Astrocyte of the hippocampus (primary cell): ENCODE measurements at regions not wholly inside any gene's neighbourhood (a gene's known extent, or its start where the extent isn't known, plus 50 kb on each side); places are given as distances from the start of the nearest gene placed in this dataset.
"Not testable (repeated sequence)": the region's sequence is repeated elsewhere in the genome, so short reads cannot be mapped to it uniquely, and the experiment has no call there.

ENCODE experiments used
- DNase-seq: peaks from one replicate; pipeline ENCODE4 v3.0.0; 2011; ENCODE audit warnings: low read depth, low spot score

GRCh38 chr1:95604771-95605170, 370.8 kb downstream of the RWDD3 start:
- no peak for DNase-seq

- DNase-seq, result no peak
Observed at GRCh38 chr1:95614197-95614596, 380.2 kb downstream of the RWDD3 start.

GRCh38 chr1:95615421-95615820, 381.4 kb downstream of the RWDD3 start:
- no peak for DNase-seq

- DNase-seq, result no peak
Observed at GRCh38 chr1:95620076-95620475, 386.1 kb downstream of the RWDD3 start.

- DNase-seq, result no peak
Observed at GRCh38 chr1:95622609-95623008, 388.6 kb downstream of the RWDD3 start.

- DNase-seq, result no peak
Observed at GRCh38 chr1:95625224-95625623, 391.2 kb downstream of the RWDD3 start.

GRCh38 chr1:95627244-95627643, 393.2 kb downstream of the RWDD3 start:
- DNase-seq, result no peak

- no peak for DNase-seq
Observed at GRCh38 chr1:95631695-95632094, 397.7 kb downstream of the RWDD3 start.

GRCh38 chr1:95635811-95636210, 401.8 kb downstream of the RWDD3 start:
- no peak for DNase-seq

- no peak for DNase-seq
Observed at GRCh38 chr1:95636897-95637296, 402.9 kb downstream of the RWDD3 start.

- peak; percentile 50 for DNase-seq
Observed at GRCh38 chr1:95640746-95641145, 406.7 kb downstream of the RWDD3 start.

GRCh38 chr1:95641386-95641785, 407.4 kb downstream of the RWDD3 start:
- no peak for DNase-seq

- DNase-seq, result no peak
Observed at GRCh38 chr1:95642035-95642434, 408.0 kb downstream of the RWDD3 start.

- DNase-seq, result no peak
Observed at GRCh38 chr1:95643071-95643470, 409.1 kb downstream of the RWDD3 start.

GRCh38 chr1:95645126-95645525, 411.1 kb downstream of the RWDD3 start:
- DNase-seq, result not testable (repeated sequence)

GRCh38 chr1:95650631-95651030, 416.6 kb downstream of the RWDD3 start:
- DNase-seq, result peak; percentile 39

GRCh38 chr1:95652423-95652965, 418.5 kb downstream of the RWDD3 start:
- no peak for DNase-seq

- no peak for DNase-seq
Observed at GRCh38 chr1:95653618-95654017, 419.6 kb downstream of the RWDD3 start.

- no peak for DNase-seq
Observed at GRCh38 chr1:95655321-95656020, 421.5 kb downstream of the RWDD3 start.

- no peak for DNase-seq
Observed at GRCh38 chr1:95657248-95657647, 423.2 kb downstream of the RWDD3 start.

GRCh38 chr1:95659166-95659565, 425.2 kb downstream of the RWDD3 start:
- DNase-seq, result no peak

- no peak for DNase-seq
Observed at GRCh38 chr1:95659588-95659987, 425.6 kb downstream of the RWDD3 start.

GRCh38 chr1:95660736-95661135, 426.7 kb downstream of the RWDD3 start:
- DNase-seq, result no peak

GRCh38 chr1:95663530-95663929, 429.5 kb downstream of the RWDD3 start:
- DNase-seq, result not testable (repeated sequence)
